Endothelial cell of umbilical vein (primary cell): ENCODE measurements at regions not wholly inside any gene's neighbourhood (a gene's known extent, or its start where the extent isn't known, plus 50 kb on each side); places are given as distances from the start of the nearest gene placed in this dataset.

Source experiments
- BruUV-seq: library from RNA; stranded (reverse); fragments of 400-500 nt; replicated peaks from 2 replicates; lab custom pipeline; 2021; lab: Mats Ljungman, UMichigan
- CTCF ChIA-PET: fragments of 300-600, 350-600 bp; sonication (Branson Sonifier 250); formaldehyde crosslinking; loops from one replicate; lab custom pipeline; 2021; ENCODE audit warnings: antibody characterized with exemption, inconsistent platforms; lab: Charles Lee
- POLR2A ChIA-PET: fragments of 300-600, 350-600 bp; sonication (Branson Sonifier 250); formaldehyde crosslinking; loops from one replicate; lab custom pipeline; 2021; ENCODE audit warnings: antibody characterized with exemption, inconsistent platforms; lab: Charles Lee
- DNase-seq: peaks from one replicate; pipeline ENCODE4 v3.0.0-alpha.2; 2011; ENCODE audit warnings: low read depth, low spot score
- FAIRE-seq: peaks from 2 replicates; lab custom pipeline; 2011; peaks lifted over from hg19 to GRCh38; lab: Jason Lieb, UNC
- H2AFZ ChIP-seq: 2 replicates; pipeline ENCODE4 v1.6.0; 2012; ENCODE audit warnings: low read depth, low read length, control low read depth, inconsistent platforms
- H3K27ac ChIP-seq: 2 replicates; pipeline ENCODE4 v1.5.1; 2011; ENCODE audit warnings: low read depth, mild to moderate bottlenecking, control low read depth, low read length, moderate library complexity; ENCODE audit not compliant: insufficient read depth
- H3K27me3 ChIP-seq, 2 experiments: 2 replicates each; pipeline versions ENCODE4 v1.6.0 to v1.6.1; 2011; ENCODE audit warnings: low read length in 2 of 2, mixed read lengths in 1 of 2; ENCODE audit not compliant: control insufficient read depth in 2 of 2, insufficient read depth in 2 of 2
- H3K36me3 ChIP-seq, 2 experiments: 2 replicates in 1 of 2; 3 replicates in 1 of 2; pipeline ENCODE4 v1.5.1; 2011; ENCODE audit warnings: low read length in 2 of 2, mild to moderate bottlenecking in 1 of 2, moderate library complexity in 1 of 2; ENCODE audit not compliant: control insufficient read depth in 2 of 2, insufficient read depth in 2 of 2; ENCODE audit errors: extremely low read depth in 1 of 2
- H3K4me1 ChIP-seq: 3 replicates; pipeline ENCODE4 v1.5.1; 2011; ENCODE audit warnings: mild to moderate bottlenecking, low read length; ENCODE audit not compliant: control insufficient read depth, insufficient read depth; ENCODE audit errors: extremely low read depth
- H3K4me2 ChIP-seq: 2 replicates; pipeline ENCODE4 v1.6.1; 2011; ENCODE audit warnings: low read length, control low read depth, mixed read lengths; ENCODE audit not compliant: insufficient read depth
- H3K4me3 ChIP-seq, 3 experiments: fragments of 200-600 bp in 1 of 3; sonication (generic), shearing (Covaris generic) in 1 of 3; replicated peaks in 1 of 3; 2 replicates each; pipeline ENCODE4 v1.5.1; 2011 to 2016; ENCODE audit warnings: control low read depth in 3 of 3, low read length in 3 of 3, mild to moderate bottlenecking in 2 of 3, inconsistent platforms in 1 of 3, low read depth in 1 of 3, moderate library complexity in 1 of 3; ENCODE audit not compliant: insufficient read depth in 1 of 3
- H3K79me2 ChIP-seq: 2 replicates; pipeline ENCODE4 v1.6.0; 2012; ENCODE audit warnings: low read length, inconsistent platforms; ENCODE audit not compliant: control insufficient read depth, insufficient read depth
- H3K9ac ChIP-seq: replicated peaks from 2 replicates; pipeline ENCODE3; 2011; ENCODE audit warnings: low read length, control low read depth; ENCODE audit not compliant: insufficient read depth; ENCODE audit errors: extremely low read depth
- H3K9me1 ChIP-seq: replicated peaks from 3 replicates; pipeline ENCODE4 v1.6.0; 2011; ENCODE audit warnings: mild to moderate bottlenecking, low read length; ENCODE audit not compliant: control insufficient read depth, insufficient read depth; ENCODE audit errors: extremely low read depth
- H3K9me3 ChIP-seq: replicated peaks from 2 replicates; pipeline ENCODE4 v1.5.1; 2012; ENCODE audit warnings: low read length, inconsistent platforms; ENCODE audit not compliant: control insufficient read depth, insufficient read depth
- H4K20me1 ChIP-seq: replicated peaks from 2 replicates; pipeline ENCODE3; 2011; ENCODE audit warnings: mild to moderate bottlenecking, low read length; ENCODE audit not compliant: control insufficient read depth, insufficient read depth; ENCODE audit errors: extremely low read depth
- CTCF ChIP-seq, 2 donors: IDR thresholded peaks; 1 replicate in 1 of 2; 2 replicates in 1 of 2; pipeline ENCODE4 v1.5.1; 2011; ENCODE audit warnings: low read length in 2 of 2, mild to moderate bottlenecking in 2 of 2, moderate library complexity in 2 of 2, control low read depth in 1 of 2, inconsistent platforms in 1 of 2, low read depth in 1 of 2; ENCODE audit not compliant: insufficient read depth in 1 of 2; ENCODE audit errors: extremely low read depth in 1 of 2
- EZH2 ChIP-seq: IDR thresholded peaks from 2 replicates; pipeline ENCODE4 v1.6.1; 2012; ENCODE audit warnings: borderline replicate concordance, low read depth, mild to moderate bottlenecking, moderate library complexity, low read length, inconsistent platforms; ENCODE audit not compliant: severe bottlenecking
- FOS ChIP-seq: IDR thresholded peaks from 2 replicates; pipeline ENCODE4 v1.6.1; 2011; ENCODE audit warnings: mild to moderate bottlenecking, low read length, moderate library complexity, borderline replicate concordance; ENCODE audit not compliant: insufficient read depth
- GATA2 ChIP-seq: IDR thresholded peaks from 2 replicates; pipeline ENCODE4 v1.7.0; 2011; ENCODE audit warnings: low read depth, mild to moderate bottlenecking, moderate library complexity, mixed read lengths, low read length; ENCODE audit not compliant: insufficient read length, insufficient read depth
- JUN ChIP-seq: IDR thresholded peaks from 2 replicates; pipeline ENCODE4 v1.6.1; 2011; ENCODE audit warnings: borderline replicate concordance, low read depth; ENCODE audit not compliant: insufficient read length, insufficient read depth
- MAX ChIP-seq: IDR thresholded peaks from 2 replicates; pipeline ENCODE4 v1.6.1; 2011; ENCODE audit not compliant: insufficient read depth, insufficient read length
- MYC ChIP-seq: IDR thresholded peaks from one replicate; pipeline ENCODE4 v1.6.1; 2011; ENCODE audit warnings: mild to moderate bottlenecking, low read depth, low read length
- POLR2A ChIP-seq: IDR thresholded peaks from 2 replicates; pipeline ENCODE4 v1.6.1; 2012; ENCODE audit warnings: low read depth, mild to moderate bottlenecking, control low read depth, low read length
- POLR2AphosphoS5 ChIP-seq: IDR thresholded peaks from 2 replicates; pipeline ENCODE4 v1.6.1; 2012; ENCODE audit warnings: low read depth, mild to moderate bottlenecking, control low read depth, low read length, moderate library complexity; ENCODE audit not compliant: insufficient read depth
- dilution Hi-C: fragments of 300-500 bp; cut with MboI; formaldehyde crosslinking; loops from one replicate; pipeline ENCODE4 v1.15.0; 2019; ENCODE audit warnings: low sequenced_read_pairs; ENCODE audit not compliant: extremely low pct_ligation_motif_present
- intact Hi-C: fragments of 100-400 bp; cut with micrococcal nuclease; formaldehyde crosslinking; loops from one replicate; pipeline ENCODE4 v1.10.0; 2022

GRCh38 chr22:27252282-27253049 is 549.1 kb downstream of the MN1 start:
- TF ChIP-seq EZH2 (no peak), POLR2A (no peak), FOS (peak; percentile 69), JUN (peak; percentile 44), MYC (no peak), GATA2 (no peak)
- Histone ChIP-seq H2AFZ (no peak overlapping the region), H3K27ac (no peak overlapping the region), H3K4me2 (no peak overlapping the region), H3K27me3 (no peaks in the 10 kb centered on the region), H3K9me1 (no peaks in the 10 kb centered on the region), H3K79me2 (no peaks in the 10 kb centered on the region), H4K20me1 (no peaks in the 10 kb centered on the region), H3K4me3 (no peak overlapping the region), H3K9ac (no peak overlapping the region), H3K36me3 (no peaks in the 10 kb centered on the region), H3K9me3 (no peaks in the 10 kb centered on the region), H3K4me1 (peaks cover 8% of the 10 kb centered on the region)
- intact Hi-C loops, result no loop called here
- dilution Hi-C loops, result no loop called here
- ChIA-PET CTCF (no interaction called here), POLR2A (no interaction called here)
- FAIRE-seq (no peak), DNase-seq (peak; percentile 47)
- BruUV-seq, result no TSS peak

GRCh38 chr22:27253108-27253902 is 548.3 kb downstream of the MN1 start:
- Histone ChIP-seq H3K27me3 (no peaks in the 10 kb centered on the region), H3K36me3 (no peaks in the 10 kb centered on the region), H3K27ac (no peak overlapping the region), H3K9me3 (no peaks in the 10 kb centered on the region), H3K4me2 (no peak overlapping the region), H3K79me2 (no peaks in the 10 kb centered on the region), H2AFZ (no peak overlapping the region), H3K9ac (no peak overlapping the region), H3K9me1 (no peaks in the 10 kb centered on the region), H3K4me1 (no peaks in the 10 kb centered on the region), H3K4me3 (no peak overlapping the region), H4K20me1 (no peaks in the 10 kb centered on the region)
- DNase-seq, result no peak
- dilution Hi-C loops (no loop called here), intact Hi-C loops (no loop called here)
- ChIA-PET POLR2A (no interaction called here), CTCF (no interaction called here)
- no TSS peak for BruUV-seq
- no peak for TF ChIP-seq GATA2
- TF ChIP-seq POLR2A, result no peak
- no peak for TF ChIP-seq MAX
- TF ChIP-seq CTCF (IDR thresholded peaks at IDR 0.05; ENCODE audit: extremely low read depth in 1 of 2, insufficient read depth in 1 of 2, low read depth in 1 of 2, low read length in 2 of 2), result no peak
- TF ChIP-seq EZH2, result no peak
- TF ChIP-seq MYC, result no peak
- TF ChIP-seq POLR2AphosphoS5, result no peak
- TF ChIP-seq JUN, result no peak
- TF ChIP-seq FOS, result no peak
- no peak for FAIRE-seq
